ENCODE measurements at regions not wholly inside any gene's neighbourhood (a gene's known extent, or its start where the extent isn't known, plus 50 kb on each side); places are given as distances from the start of the nearest gene placed in this dataset.

GRCh38 chr9:110040788-110041187, 167.2 kb downstream of the C9orf152 start:
- no peak for TF ChIP-seq GATA3 (IDR thresholded peaks at IDR 0.05; ENCODE audit: borderline replicate concordance)
- TF ChIP-seq CTCF (IDR thresholded peaks at IDR 0.05), result no peak
- TF ChIP-seq ZFP36 (IDR thresholded peaks at IDR 0.05; ENCODE audit: borderline replicate concordance, partially characterized antibody), result no peak
- TF ChIP-seq FOSL2 (IDR thresholded peaks at IDR 0.05), result no peak
- TF ChIP-seq FOSL2 (CRISPR knock-in tag; IDR thresholded peaks at IDR 0.05), result no peak
- no peak for TF ChIP-seq REST (IDR thresholded peaks at IDR 0.05)
- TF ChIP-seq USF2 (IDR thresholded peaks at IDR 0.05), result no peak
- TF ChIP-seq BHLHE40 (IDR thresholded peaks at IDR 0.05; ENCODE audit: low read depth, low read length), result no peak
- TF ChIP-seq JUNB (IDR thresholded peaks at IDR 0.05), result no peak

Measured in A549 (cell line).